ENCODE measurements at regions not wholly inside any gene's neighbourhood (a gene's known extent, or its start where the extent isn't known, plus 50 kb on each side); places are given as distances from the start of the nearest gene placed in this dataset.

DNA sequence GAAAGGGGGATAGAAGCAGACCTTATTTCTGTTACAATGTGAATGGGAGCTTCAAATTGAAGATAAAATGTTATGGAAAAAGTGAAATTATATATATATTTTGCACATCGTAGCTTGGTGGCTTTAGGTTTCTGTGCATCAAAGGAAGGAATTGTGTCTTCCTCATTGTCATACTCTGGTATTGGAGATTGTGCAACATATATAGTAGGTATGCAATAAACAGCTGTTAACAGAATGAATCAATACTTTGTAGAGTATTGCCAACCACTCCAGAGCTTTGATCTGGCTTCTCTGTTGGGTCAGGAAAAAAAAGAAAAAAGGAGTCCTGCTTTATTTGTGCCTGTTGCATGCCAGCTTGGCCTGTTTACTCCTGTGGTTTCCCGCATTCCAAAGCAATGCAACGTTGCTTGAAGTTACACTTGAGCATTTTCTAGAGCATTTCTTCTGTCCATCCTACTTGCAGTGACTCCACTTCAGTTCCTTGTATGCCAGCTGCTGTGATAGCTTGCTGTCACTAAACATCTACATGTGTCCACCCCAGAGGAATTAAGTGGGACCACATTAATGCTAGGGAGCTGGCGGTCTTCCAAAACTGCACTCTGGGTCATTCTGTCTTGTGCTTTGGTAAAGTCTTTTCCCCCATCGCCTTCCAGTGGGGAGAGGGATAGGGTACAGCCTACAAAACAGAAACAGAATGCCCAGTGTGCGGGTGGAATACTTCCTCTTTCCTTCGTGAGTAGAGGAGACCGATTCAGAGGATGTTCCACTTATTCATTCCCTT lies 62.0 kb upstream of the MEF2C start:
- Histone ChIP-seq H3K36me3 (no peaks in the 10 kb centered on the region), H3K4me1 (no peaks in the 10 kb centered on the region), H3K4me3 (no peak overlapping the region), H3K27me3 (no peaks in the 10 kb centered on the region), H3K27ac (no peak overlapping the region), H3K9me3 (no peaks in the 10 kb centered on the region)
- intact Hi-C loops (cut with DNase I; ENCODE audit: low total_unique reads) = no loop called here
- DNase-seq (ENCODE audit: low spot score in 2 of 2) = no peak
- TF ChIP-seq, protein P1, sequence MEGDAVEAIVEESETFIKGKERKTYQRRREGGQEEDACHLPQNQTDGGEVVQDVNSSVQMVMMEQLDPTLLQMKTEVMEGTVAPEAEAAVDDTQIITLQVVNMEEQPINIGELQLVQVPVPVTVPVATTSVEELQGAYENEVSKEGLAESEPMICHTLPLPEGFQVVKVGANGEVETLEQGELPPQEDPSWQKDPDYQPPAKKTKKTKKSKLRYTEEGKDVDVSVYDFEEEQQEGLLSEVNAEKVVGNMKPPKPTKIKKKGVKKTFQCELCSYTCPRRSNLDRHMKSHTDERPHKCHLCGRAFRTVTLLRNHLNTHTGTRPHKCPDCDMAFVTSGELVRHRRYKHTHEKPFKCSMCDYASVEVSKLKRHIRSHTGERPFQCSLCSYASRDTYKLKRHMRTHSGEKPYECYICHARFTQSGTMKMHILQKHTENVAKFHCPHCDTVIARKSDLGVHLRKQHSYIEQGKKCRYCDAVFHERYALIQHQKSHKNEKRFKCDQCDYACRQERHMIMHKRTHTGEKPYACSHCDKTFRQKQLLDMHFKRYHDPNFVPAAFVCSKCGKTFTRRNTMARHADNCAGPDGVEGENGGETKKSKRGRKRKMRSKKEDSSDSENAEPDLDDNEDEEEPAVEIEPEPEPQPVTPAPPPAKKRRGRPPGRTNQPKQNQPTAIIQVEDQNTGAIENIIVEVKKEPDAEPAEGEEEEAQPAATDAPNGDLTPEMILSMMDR (IDR thresholded peaks at IDR 0.05) = no peak
- TF ChIP-seq POLR2A (IDR thresholded peaks at IDR 0.05) = no peak
- no peak for TF ChIP-seq POLR2AphosphoS5 (IDR thresholded peaks at IDR 0.05)

DNA sequence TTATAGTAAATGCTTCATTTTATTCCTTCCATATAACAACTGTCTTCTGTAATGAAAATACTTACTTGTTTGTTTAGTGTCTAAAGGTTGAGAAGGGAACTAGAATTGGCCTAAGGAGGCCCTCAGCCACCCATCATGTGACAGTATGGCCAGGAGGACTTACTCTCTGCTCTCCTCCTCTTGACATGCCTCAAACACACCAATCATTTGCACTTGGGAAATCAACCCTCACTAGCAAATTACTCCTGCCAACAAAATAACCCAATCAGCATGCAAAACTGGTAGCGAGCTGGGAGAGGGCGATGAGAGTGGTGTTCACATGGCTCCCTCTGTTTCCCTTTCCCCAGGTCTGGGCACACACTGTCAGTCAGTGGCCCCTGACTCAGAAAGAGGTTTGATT lies 58.6 kb upstream of the MEF2C start:
- no peak for DNase-seq (ENCODE audit: low spot score in 2 of 2)
- Histone ChIP-seq H3K9me3 (no peaks in the 10 kb centered on the region), H3K4me1 (no peaks in the 10 kb centered on the region), H3K4me3 (no peak overlapping the region), H3K36me3 (no peaks in the 10 kb centered on the region), H3K27me3 (no peaks in the 10 kb centered on the region), H3K27ac (peak overlapping the region in 1 of 2 donors; percentile 22)
- intact Hi-C loops (cut with DNase I; ENCODE audit: low total_unique reads) = no loop called here
- TF ChIP-seq POLR2AphosphoS5 (IDR thresholded peaks at IDR 0.05) = no peak
- TF ChIP-seq POLR2A (IDR thresholded peaks at IDR 0.05) = no peak
- TF ChIP-seq, protein P1 (IDR thresholded peaks at IDR 0.05) = no peak

- Histone ChIP-seq H3K4me3 (no peak overlapping the region), H3K4me1 (no peaks in the 10 kb centered on the region), H3K9me3 (no peaks in the 10 kb centered on the region), H3K36me3 (no peaks in the 10 kb centered on the region), H3K27ac (no peak overlapping the region), H3K27me3 (no peaks in the 10 kb centered on the region)
- DNase-seq (ENCODE audit: low spot score in 2 of 2) = no peak
- intact Hi-C loops (cut with DNase I; ENCODE audit: low total_unique reads) = no loop called here
- TF ChIP-seq POLR2AphosphoS5 (IDR thresholded peaks at IDR 0.05) = no peak
- TF ChIP-seq, protein P1 (IDR thresholded peaks at IDR 0.05) = no peak
- TF ChIP-seq POLR2A (IDR thresholded peaks at IDR 0.05) = no peak
Observed at GRCh38 chr5:88940713-88941112, 57.7 kb upstream of the MEF2C start.

DNA sequence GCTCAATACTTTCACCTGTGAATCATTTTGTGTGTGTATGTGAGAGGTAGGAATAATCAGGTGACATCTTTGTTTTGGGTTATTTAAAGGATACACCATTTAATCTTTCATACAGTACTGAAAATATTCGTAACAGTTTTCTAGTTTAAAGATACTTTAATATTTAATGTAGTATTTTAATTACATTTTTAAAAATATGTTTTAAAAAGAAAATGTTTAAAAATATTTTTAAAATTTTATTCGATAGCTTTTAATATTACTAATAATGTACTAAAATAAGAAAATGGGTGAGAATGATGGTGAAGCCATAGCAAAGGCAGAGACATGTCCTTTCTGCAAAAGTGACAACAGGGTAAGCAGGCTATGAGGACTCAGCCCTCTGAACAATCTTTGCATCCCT lies 56.3 kb upstream of the MEF2C start:
- intact Hi-C loops (cut with DNase I; ENCODE audit: low total_unique reads) = no loop called here
- no peak for TF ChIP-seq POLR2A (IDR thresholded peaks at IDR 0.05)
- TF ChIP-seq, protein P1 (IDR thresholded peaks at IDR 0.05) = no peak
- Histone ChIP-seq H3K27me3 (no peaks in the 10 kb centered on the region), H3K27ac (no peak overlapping the region), H3K36me3 (no peaks in the 10 kb centered on the region), H3K4me3 (no peak overlapping the region), H3K4me1 (no peaks in the 10 kb centered on the region), H3K9me3 (no peaks in the 10 kb centered on the region)
- no peak for DNase-seq (ENCODE audit: low spot score in 2 of 2)

DNA sequence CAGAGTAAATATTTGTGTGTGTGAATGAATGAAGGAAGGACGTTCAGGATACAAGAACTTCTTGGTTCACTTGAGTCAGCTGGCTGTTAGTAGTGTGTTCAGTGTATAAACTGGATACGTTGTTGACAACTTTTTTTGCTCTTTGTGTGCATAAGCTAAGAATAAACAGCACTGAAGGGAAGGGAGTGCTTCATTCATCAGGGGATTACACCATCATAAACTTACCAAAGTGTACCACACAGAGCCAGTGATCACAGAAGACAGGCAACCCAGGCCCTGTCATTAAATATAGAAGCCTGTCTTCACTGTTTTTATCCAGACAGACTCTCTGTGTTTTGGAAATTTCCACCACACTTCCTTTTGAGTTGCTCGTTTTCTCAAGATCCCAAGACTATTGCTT lies 55.5 kb upstream of the MEF2C start:
- H3K27ac ChIP-seq = no peak overlapping the region
- intact Hi-C loops (cut with DNase I; ENCODE audit: low total_unique reads) = no loop called here

More for the DNA sequence above, 55.5 kb upstream of the MEF2C start:
- TF ChIP-seq, protein P1 (IDR thresholded peaks at IDR 0.05) = no peak
- TF ChIP-seq POLR2A (IDR thresholded peaks at IDR 0.05) (no peak), POLR2AphosphoS5 (IDR thresholded peaks at IDR 0.05) (no peak)
- H3K4me1 ChIP-seq = no peaks in the 10 kb centered on the region
- no peaks in the 10 kb centered on the region for H3K27me3 ChIP-seq
- H3K4me3 ChIP-seq = no peak overlapping the region
- H3K9me3 ChIP-seq = no peaks in the 10 kb centered on the region
- H3K36me3 ChIP-seq = no peaks in the 10 kb centered on the region
- DNase-seq (ENCODE audit: low spot score in 2 of 2) = no peak
